PC-3 (cell line): ENCODE measurements at regions not wholly inside any gene's neighbourhood (a gene's known extent, or its start where the extent isn't known, plus 50 kb on each side); places are given as distances from the start of the nearest gene placed in this dataset.
"Not testable (repeated sequence)": the region's sequence is repeated elsewhere in the genome, so short reads cannot be mapped to it uniquely, and the experiment has no call there.

ENCODE experiments used
- ATAC-seq: fragments of 200-7000 bp; cut with Tn5 transposase; 2 replicates; pipeline ENCODE4 v1.9.1; 2020; ENCODE audit warnings: mild to moderate bottlenecking, moderate library complexity
- BruUV-seq: library from RNA; stranded (reverse); fragments of 400-500 nt; replicated peaks from 2 replicates; lab custom pipeline; 2021; lab: Mats Ljungman, UMichigan
- CTCF ChIA-PET: fragments of 300-600 bp; sonication (Branson Sonifier 250); formaldehyde crosslinking; loops from one replicate; lab custom pipeline; 2022; ENCODE audit warnings: antibody characterized with exemption; lab: Charles Lee
- POLR2A ChIA-PET: fragments of 300-600 bp; sonication (Branson Sonifier 250); formaldehyde crosslinking; loops from one replicate; lab custom pipeline; 2022; ENCODE audit warnings: antibody characterized with exemption; ENCODE audit not compliant: unreplicated experiment; lab: Charles Lee
- DNase-seq: peaks from one replicate; pipeline ENCODE4 v3.0.0-alpha.2; 2015
- H2AFZ ChIP-seq: fragments of 300-600 bp; sonication (generic); 2 replicates; pipeline ENCODE4 v1.6.0; 2016; ENCODE audit warnings: antibody characterized with exemption, low read length
- H3F3A ChIP-seq: fragments of 300-600 bp; sonication (generic); one replicate; pipeline ENCODE4 v1.6.0; 2017; ENCODE audit warnings: antibody characterized with exemption, low read length, control low read depth, mild to moderate bottlenecking; ENCODE audit not compliant: unreplicated experiment
- H3K27ac ChIP-seq: fragments of 300-600 bp; sonication (generic); 2 replicates; pipeline ENCODE4 v1.5.1; 2016; ENCODE audit warnings: mild to moderate bottlenecking, low read length
- H3K27me3 ChIP-seq: fragments of 300-600 bp; sonication (generic); 2 replicates; pipeline ENCODE4 v1.6.1; 2016; ENCODE audit warnings: low read length, mixed read lengths
- H3K36me3 ChIP-seq: fragments of 300-600 bp; sonication (generic); 2 replicates; pipeline ENCODE4 v1.6.1; 2016; ENCODE audit warnings: low read depth, mixed run types, low read length, mixed read lengths
- H3K4me1 ChIP-seq: fragments of 300-600 bp; sonication (generic); 2 replicates; pipeline ENCODE4 v1.5.1; 2016; ENCODE audit warnings: low read length; ENCODE audit not compliant: insufficient read depth
- H3K4me2 ChIP-seq: fragments of 300-600 bp; sonication (generic); 2 replicates; pipeline ENCODE4 v1.6.0; 2016; ENCODE audit warnings: low read length
- H3K4me3 ChIP-seq: fragments of 300-600 bp; sonication (generic); 2 replicates; pipeline ENCODE4 v1.5.1; 2016; ENCODE audit warnings: mild to moderate bottlenecking, low read length, mixed read lengths
- H3K79me2 ChIP-seq: fragments of 300-600 bp; sonication (generic); 2 replicates; pipeline ENCODE4 v1.6.1; 2017; ENCODE audit warnings: low read length, mixed read lengths
- H3K9ac ChIP-seq: fragments of 300-600 bp; sonication (generic); 2 replicates; pipeline ENCODE4 v1.6.0; 2016; ENCODE audit warnings: mild to moderate bottlenecking, low read length
- H3K9me2 ChIP-seq: fragments of 300-600 bp; sonication (generic); replicated peaks from 2 replicates; pipeline ENCODE4 v1.6.1; 2016; ENCODE audit warnings: mixed run types, low read length, mixed read lengths
- H3K9me3 ChIP-seq: fragments of 300-600 bp; sonication (generic); 2 replicates; pipeline ENCODE4 v1.6.1; 2016; ENCODE audit warnings: low read length, mixed read lengths
- H4K20me1 ChIP-seq: fragments of 300-600 bp; sonication (generic); 2 replicates; pipeline ENCODE4 v1.6.1; 2016; ENCODE audit warnings: low read length, mixed read lengths
- EZH2 ChIP-seq: fragments of 300-600 bp; sonication (generic); IDR thresholded peaks from one replicate; pipeline ENCODE4 v1.6.1; 2017; ENCODE audit warnings: antibody characterized with exemption, mild to moderate bottlenecking, low read length; ENCODE audit not compliant: unreplicated experiment
- EZH2phosphoT487 ChIP-seq: fragments of 300-600 bp; sonication (generic); IDR thresholded peaks from 2 replicates; pipeline ENCODE4 v1.6.1; 2018; ENCODE audit warnings: mild to moderate bottlenecking, antibody characterized with exemption, low read length, borderline replicate concordance
- intact Hi-C: fragments of 100-400 bp; cut with micrococcal nuclease; formaldehyde crosslinking; loops from 2 replicates; pipeline ENCODE4 v1.9.0; 2023
- TF ChIP-seq, protein P1 (sequence below): fragments of 300-600 bp; sonication (generic); conservative IDR thresholded peaks from 2 replicates; pipeline ENCODE4 v1.5.1; 2017; ENCODE audit warnings: antibody characterized with exemption, low read depth, mild to moderate bottlenecking, low read length

DNA sequence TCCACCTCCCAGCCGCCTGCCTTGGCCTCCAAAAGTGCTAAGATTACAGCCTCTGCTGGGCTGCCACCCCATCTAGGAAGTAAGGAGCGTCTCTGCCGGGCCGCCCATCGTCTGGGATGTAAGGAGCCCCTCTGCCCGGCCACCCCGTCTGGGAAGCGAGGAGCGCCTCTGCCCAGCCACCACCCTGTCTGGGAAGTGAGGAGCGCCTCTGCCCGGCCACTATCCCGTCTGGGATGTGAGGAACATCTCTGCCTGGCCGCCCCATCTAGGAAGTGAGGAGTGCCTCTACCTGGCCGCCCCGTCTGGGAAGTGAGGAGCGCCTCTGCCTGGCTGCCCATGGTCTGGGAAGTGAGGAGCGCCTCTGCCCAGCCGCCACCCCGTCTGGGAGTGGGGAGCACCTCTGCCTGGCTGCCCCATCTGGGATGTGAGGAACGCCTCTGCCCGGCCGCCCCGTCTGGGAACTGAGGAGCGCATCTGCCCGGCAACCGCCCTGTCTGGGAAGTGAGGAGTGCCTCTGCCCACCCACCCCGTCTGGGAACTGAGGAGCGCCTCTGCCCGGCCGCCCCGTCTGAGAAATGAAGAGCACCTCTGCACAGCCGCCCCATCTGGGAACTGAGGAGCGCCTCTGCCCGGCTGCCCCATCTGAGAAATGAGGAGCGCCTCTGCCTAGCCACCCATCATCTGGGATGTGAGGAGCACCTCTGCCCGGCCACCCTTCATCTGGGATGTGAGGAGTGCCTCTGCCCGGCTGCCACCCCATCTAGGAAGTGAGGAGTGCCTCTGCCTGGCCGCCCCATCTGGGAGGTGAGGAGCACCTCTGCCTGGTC lies 137.8 kb upstream of the PALMD start:
- Histone ChIP-seq H3K9me3 (no peaks in the 10 kb centered on the region), H3K4me1 (no peaks in the 10 kb centered on the region), H4K20me1 (no peaks in the 10 kb centered on the region), H3K4me2 (no peak overlapping the region), H3K9ac (no peak overlapping the region), H3K27ac (no peak overlapping the region), H2AFZ (no peak overlapping the region), H3F3A (no peaks in the 10 kb centered on the region), H3K36me3 (no peaks in the 10 kb centered on the region), H3K4me3 (no peak overlapping the region), H3K79me2 (no peaks in the 10 kb centered on the region), H3K27me3 (no peaks in the 10 kb centered on the region), H3K9me2 (no peaks in the 10 kb centered on the region)
- DNase-seq (no peak), ATAC-seq (no peak)
- ChIA-PET CTCF (no interaction called here), POLR2A (no interaction called here)
- TF ChIP-seq EZH2phosphoT487 (no peak), EZH2 (no peak)
- TF ChIP-seq, protein P1, sequence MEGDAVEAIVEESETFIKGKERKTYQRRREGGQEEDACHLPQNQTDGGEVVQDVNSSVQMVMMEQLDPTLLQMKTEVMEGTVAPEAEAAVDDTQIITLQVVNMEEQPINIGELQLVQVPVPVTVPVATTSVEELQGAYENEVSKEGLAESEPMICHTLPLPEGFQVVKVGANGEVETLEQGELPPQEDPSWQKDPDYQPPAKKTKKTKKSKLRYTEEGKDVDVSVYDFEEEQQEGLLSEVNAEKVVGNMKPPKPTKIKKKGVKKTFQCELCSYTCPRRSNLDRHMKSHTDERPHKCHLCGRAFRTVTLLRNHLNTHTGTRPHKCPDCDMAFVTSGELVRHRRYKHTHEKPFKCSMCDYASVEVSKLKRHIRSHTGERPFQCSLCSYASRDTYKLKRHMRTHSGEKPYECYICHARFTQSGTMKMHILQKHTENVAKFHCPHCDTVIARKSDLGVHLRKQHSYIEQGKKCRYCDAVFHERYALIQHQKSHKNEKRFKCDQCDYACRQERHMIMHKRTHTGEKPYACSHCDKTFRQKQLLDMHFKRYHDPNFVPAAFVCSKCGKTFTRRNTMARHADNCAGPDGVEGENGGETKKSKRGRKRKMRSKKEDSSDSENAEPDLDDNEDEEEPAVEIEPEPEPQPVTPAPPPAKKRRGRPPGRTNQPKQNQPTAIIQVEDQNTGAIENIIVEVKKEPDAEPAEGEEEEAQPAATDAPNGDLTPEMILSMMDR: no peak
- no TSS peak for BruUV-seq
- intact Hi-C loops: no loop called here

DNA sequence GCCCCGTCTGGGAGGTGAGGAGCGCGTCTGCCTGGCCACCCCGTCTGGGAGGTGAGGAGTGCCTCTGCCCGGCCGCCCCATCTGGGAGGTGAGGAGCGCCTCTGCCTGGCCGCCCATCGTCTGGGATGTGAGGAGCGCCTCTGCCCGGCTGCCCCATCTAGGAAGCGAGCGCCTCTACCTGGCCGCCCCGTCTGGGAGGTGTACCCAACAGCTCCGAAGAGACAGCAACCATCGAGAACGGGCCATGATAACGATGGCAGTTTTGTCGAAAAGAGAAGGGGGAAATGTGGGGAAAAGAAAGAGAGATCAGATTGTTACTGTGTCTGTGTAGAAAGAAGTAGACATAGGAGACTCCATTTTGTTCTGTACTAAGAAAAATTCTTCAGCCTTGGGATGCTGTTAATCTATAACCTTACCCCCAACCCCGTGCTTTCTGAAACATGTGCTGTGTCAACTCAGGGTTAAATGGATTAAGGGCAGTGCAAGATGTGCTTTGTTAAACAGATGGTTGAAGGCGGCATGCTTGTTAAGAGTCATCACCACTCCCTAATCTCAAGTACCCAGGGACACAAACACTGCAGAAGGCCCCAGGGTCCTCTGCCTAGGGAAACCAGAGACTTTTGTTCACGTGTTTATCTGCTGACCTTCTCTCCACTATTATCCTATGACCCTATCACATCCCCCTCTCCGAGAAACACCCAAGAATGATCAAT lies 137.0 kb upstream of the PALMD start:
- H4K20me1 ChIP-seq, H3K36me3 ChIP-seq, H3K9me2 ChIP-seq, H3K79me2 ChIP-seq, DNase-seq, H3K27ac ChIP-seq, H2AFZ ChIP-seq, H3K4me3 ChIP-seq, ATAC-seq, H3K27me3 ChIP-seq, CTCF ChIA-PET, H3K4me1 ChIP-seq, intact Hi-C loops, H3K9ac ChIP-seq, H3K4me2 ChIP-seq, H3K9me3 ChIP-seq, H3F3A ChIP-seq, POLR2A ChIA-PET, BruUV-seq: not testable (repeated sequence)

DNA sequence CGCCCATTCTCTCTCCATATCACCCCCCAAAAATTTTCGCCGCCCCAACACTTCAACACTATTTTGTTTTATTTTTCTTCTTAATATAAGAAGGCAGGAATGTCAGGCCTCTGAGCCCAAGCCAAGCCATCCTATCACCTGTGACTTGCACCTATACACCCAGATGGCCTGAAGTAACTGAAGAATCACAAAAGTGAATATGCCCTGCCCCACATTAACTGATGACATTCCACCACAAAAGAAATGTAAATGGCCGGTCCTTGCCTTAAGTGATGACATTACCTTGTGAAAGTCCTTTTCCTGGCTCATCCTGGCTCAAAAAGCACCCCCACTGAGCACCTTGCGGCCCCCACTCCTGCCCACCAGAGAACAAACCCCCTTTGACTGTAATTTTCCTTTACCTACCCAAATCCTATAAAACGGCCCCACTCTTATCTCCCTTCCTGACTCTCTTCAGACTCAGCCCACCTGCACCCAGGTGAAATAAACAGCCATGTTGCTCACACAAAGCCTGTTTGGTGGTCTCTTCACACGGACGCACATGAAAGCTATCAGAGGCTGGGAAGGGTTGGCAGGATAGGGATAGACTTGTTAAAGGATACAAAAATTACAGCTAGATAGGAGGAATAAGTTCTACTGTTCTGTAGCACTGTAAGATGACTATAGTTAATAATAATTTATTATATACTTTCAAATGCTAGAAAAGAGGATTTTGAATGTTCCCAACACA lies 130.9 kb upstream of the PALMD start:
- H3K9me3 ChIP-seq, BruUV-seq, H3K79me2 ChIP-seq, POLR2A ChIA-PET, DNase-seq, H3F3A ChIP-seq, CTCF ChIA-PET, H3K9me2 ChIP-seq, H3K4me3 ChIP-seq, H3K36me3 ChIP-seq, intact Hi-C loops, H4K20me1 ChIP-seq, ATAC-seq, H2AFZ ChIP-seq, H3K27me3 ChIP-seq, H3K9ac ChIP-seq, H3K4me1 ChIP-seq, H3K4me2 ChIP-seq, H3K27ac ChIP-seq: not testable (repeated sequence)
